Activated naive CD8-positive, alpha-beta T cell treated with anti-CD3 and anti-CD28 coated beads, Interleukin-2, amount 50 U/mL, for 16 hours (primary cell): ENCODE measurements at regions not wholly inside any gene's neighbourhood (a gene's known extent, or its start where the extent isn't known, plus 50 kb on each side); places are given as distances from the start of the nearest gene placed in this dataset.

Experiments
- DNase-seq: peaks from one replicate; pipeline ENCODE4 v3.0.0-alpha.2; 2020; ENCODE audit warnings: low read depth, low spot score

GRCh38 chr11:35077709-35078469 is 61.1 kb upstream of the CD44 start:
- DNase-seq, result no peak

GRCh38 chr11:35078470-35078735 is 60.6 kb upstream of the CD44 start:
- DNase-seq, result no peak

DNA sequence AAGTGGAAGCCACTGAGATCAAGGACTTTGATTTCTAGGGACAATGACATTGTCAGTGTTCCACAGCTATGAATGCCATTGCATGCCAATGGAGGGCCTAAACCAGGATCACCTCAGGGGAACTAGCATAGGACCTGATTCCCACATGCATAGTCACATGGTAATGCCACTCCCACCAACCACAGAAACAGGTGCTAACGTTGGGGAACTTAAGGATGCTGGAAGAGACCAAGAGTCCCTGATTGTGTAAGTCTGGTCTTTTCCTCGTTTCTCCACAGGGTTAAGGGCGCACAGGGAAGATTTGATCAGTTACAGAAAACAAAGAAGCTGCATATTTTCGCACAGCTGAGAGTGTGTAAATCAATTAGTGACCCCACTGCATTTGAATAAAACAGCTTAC is 59.4 kb upstream of the CD44 start:
- DNase-seq, result no peak

DNA sequence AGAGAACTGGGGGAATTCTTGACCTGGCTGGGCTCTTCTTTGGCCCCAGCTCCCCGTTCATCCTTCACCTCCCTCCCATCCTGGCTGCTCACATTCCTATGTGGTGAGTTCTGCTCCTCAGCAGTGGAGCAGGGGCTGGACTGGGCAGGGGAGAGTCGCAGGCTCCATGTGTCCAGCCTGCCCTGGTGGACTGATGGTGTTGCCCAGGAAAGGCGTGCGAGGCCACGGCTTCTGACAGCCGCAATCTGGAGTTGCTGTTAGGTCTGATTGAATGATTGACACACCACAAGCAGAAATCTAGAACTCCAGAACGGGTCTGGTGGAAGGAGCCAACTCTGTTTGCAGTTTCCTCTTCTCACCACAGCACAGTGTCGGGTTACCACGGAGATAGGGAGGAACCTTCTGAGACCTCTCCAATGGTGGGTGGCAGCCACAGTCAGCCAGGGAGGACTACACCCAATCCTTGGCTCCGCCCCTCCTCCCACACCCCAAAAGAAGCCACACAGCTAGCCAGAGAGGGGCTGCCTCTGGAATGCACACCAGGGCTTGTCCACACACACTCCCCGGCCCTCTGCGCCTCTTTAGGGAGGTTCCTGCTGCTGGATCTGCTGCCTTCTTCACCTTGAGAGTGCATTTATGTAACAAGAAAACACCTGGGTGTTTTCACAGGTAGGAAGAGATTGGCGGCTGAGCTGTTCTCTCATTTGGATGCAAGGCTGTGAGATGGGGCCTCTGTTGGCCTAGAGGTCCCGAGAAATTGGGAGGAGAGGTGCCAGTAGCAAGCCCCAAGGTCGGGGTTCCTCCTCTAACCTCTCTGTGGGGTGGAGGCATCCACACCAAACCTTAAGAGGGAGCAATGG is 56.4 kb upstream of the CD44 start:
- peak; percentile 29 for DNase-seq

GRCh38 chr11:35083181-35083430 is 55.9 kb upstream of the CD44 start:
- no peak for DNase-seq

DNA sequence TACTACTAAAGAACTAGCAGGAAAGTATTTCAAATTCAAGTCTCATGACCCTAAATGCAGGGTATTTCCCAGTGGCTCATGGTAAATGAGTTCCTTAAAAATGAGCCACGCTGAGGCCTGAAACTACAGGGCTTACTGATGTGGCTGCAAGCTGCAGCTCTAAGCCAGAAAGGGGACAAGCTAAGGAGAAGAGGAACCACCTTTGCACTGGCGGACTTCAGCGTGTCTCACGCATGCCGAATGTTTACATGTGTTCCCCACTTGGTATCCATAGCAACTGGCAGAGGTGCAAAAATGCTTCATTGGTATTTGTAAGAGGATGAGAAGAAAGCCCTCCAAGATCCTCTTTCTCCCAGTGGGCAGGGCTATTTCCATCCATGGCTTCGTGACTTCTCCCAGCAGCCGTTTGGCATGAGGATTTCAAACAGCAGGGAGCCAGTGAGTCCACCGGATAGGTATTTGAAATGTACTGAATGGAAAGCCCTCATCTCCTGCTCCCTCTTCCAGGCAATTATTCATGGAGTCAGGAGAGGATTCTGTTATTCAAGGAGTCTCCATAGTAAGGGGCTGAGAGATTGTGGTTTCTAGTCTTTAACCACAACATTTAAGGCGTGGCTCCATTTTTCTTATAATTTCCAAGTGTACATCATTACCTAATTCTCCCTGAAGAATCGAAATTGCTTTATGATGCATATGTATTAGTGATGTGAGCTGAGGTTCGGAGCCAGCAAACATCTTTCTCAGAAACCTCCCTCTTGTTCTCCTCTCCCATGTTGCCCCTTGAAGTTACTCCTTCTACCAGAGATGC is 55.3 kb upstream of the CD44 start:
- DNase-seq, result peak; percentile 44

DNA sequence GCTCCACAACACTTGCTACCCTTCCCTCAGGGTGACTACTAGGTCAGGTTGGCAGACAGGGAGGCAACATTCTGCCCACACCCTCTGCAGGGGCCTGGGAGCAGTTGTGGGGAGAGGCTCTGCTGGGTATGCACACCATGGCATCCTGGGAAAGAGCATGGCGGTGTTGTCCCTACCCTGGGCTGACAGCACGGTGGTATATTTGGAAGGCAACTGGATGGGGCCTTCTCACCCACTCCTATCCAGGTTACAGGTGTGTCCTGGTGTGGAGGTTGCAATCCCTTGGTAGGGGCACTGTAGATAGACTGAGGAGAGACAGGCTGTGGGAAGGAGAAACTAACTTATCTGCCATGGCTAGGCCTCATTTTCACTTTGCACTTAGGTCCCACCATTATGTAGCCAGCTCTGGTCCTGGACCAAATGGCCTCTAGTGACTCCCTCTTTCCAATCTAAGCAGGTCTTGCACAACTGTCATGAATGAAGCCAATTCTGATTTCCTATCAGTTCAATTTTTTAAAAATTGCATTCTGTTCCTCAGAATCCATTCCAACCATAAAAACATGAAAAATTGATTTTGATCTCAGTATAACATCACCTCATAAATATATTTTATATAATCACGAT is 54.0 kb upstream of the CD44 start:
- no peak for DNase-seq

DNA sequence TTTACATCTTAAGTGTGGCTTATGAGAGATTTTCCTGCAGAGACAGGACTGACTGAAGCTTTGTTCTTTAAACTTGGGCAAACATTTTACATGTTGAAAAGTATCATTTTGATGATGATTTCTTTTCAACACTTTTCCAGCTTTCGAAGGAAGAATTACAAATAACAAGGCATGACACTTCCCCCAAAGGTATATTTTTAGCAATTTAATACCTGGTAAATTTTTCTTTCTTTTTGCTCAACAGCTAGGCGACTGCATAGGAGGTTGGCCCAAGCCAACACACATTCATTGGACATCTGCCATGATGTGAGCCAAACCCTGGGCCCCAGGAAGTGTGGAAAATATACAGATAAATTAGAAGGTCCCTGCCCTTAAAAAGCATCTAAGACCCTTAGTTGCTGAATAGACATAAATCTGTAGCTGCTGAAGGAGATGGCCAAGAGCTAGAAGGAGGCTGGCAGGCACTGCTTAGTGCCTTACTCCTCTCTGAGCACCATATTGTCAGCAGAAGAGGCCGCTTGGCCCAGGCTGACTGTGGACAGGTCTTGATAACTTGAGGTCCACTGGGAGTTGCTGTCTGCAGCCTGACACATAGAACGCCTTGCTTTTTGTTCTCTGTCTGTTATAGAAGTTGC is 53.3 kb upstream of the CD44 start:
- no peak for DNase-seq

DNA sequence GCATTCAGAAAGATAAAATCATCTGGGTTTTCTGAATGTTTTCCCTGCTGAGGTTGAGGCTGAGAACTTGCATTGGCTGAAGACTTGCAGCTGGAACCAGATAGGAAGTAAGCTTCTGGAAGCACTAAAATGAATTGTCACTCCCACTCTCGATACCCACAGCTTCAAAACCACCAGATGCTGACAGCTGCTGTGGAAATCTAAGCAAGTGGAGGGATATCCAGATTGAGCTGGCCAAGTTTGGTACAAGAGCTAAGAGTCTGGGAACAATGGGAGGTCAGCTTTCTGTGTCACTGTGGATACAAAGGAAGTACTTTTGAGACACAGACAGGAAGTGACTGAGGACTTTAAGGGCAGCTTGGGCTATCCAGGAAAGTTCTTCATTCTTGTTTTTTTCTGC is 51.3 kb upstream of the CD44 start:
- DNase-seq, result no peak

- DNase-seq, result no peak
Measured at GRCh38 chr11:35088226-35088625, 50.7 kb upstream of the CD44 start.

- no peak for DNase-seq
Measured at GRCh38 chr11:35088676-35089075, 50.3 kb upstream of the CD44 start.
